Keratinocyte (primary cell): ENCODE measurements at regions not wholly inside any gene's neighbourhood (a gene's known extent, or its start where the extent isn't known, plus 50 kb on each side); places are given as distances from the start of the nearest gene placed in this dataset.

Source experiments
- DNase-seq: peaks from one replicate; pipeline ENCODE4 v3.0.0-alpha.2; 2011; ENCODE audit warnings: low read depth, missing footprints, low spot score
- FAIRE-seq: peaks from 2 replicates; lab custom pipeline; 2011; peaks lifted over from hg19 to GRCh38; lab: Jason Lieb, UNC
- H2AFZ ChIP-seq: 2 replicates; pipeline ENCODE4 v1.6.0; 2012; ENCODE audit warnings: low read length, control low read depth, inconsistent platforms; ENCODE audit not compliant: control insufficient read depth
- H3K27ac ChIP-seq: 2 replicates; pipeline ENCODE4 v1.5.1; 2011; ENCODE audit warnings: low read length; ENCODE audit not compliant: control insufficient read depth, insufficient read depth
- H3K27me3 ChIP-seq: 3 replicates; pipeline ENCODE4 v1.6.0; 2011; ENCODE audit warnings: low read length; ENCODE audit not compliant: control insufficient read depth, insufficient read depth; ENCODE audit errors: extremely low read depth
- H3K36me3 ChIP-seq, 2 experiments: 2 replicates in 1 of 2; 3 replicates in 1 of 2; pipeline ENCODE4 v1.5.1; 2011; ENCODE audit warnings: low read length in 2 of 2, mild to moderate bottlenecking in 1 of 2; ENCODE audit not compliant: control insufficient read depth in 2 of 2, insufficient read depth in 2 of 2; ENCODE audit errors: extremely low read depth in 1 of 2
- H3K4me1 ChIP-seq: 3 replicates; pipeline ENCODE4 v1.5.1; 2011; ENCODE audit warnings: low read length; ENCODE audit not compliant: control insufficient read depth, insufficient read depth; ENCODE audit errors: extremely low read depth
- H3K4me2 ChIP-seq: 3 replicates; pipeline ENCODE4 v1.6.0; 2011; ENCODE audit warnings: low read depth, low read length; ENCODE audit not compliant: control insufficient read depth, insufficient read depth; ENCODE audit errors: extremely low read depth
- H3K4me3 ChIP-seq, 3 experiments: fragments of 200-600 bp in 1 of 3; sonication (generic) in 1 of 3; 2 replicates in 2 of 3; 3 replicates in 1 of 3; pipeline ENCODE4 v1.5.1; 2011 to 2016; ENCODE audit warnings: low read length in 3 of 3, mild to moderate bottlenecking in 3 of 3, control low read depth in 2 of 3, inconsistent platforms in 1 of 3, low read depth in 1 of 3, mixed read lengths in 1 of 3, mixed run types in 1 of 3, moderate library complexity in 1 of 3; ENCODE audit not compliant: control insufficient read depth in 2 of 3, insufficient read depth in 2 of 3; ENCODE audit errors: extremely low read depth in 1 of 3
- H3K79me2 ChIP-seq: 2 replicates; pipeline ENCODE4 v1.6.0; 2012; ENCODE audit warnings: low read length; ENCODE audit not compliant: control insufficient read depth, insufficient read depth
- H3K9ac ChIP-seq: 3 replicates; pipeline ENCODE4 v1.6.0; 2011; ENCODE audit warnings: low read length; ENCODE audit not compliant: control insufficient read depth, insufficient read depth; ENCODE audit errors: extremely low read depth
- H3K9me1 ChIP-seq: 3 replicates; pipeline ENCODE4 v1.6.0; 2011; ENCODE audit warnings: low read length; ENCODE audit not compliant: control insufficient read depth, insufficient read depth; ENCODE audit errors: extremely low read depth
- H3K9me3 ChIP-seq: 2 replicates; pipeline ENCODE4 v1.5.1; 2012; ENCODE audit warnings: low read depth, low read length; ENCODE audit not compliant: control insufficient read depth
- H4K20me1 ChIP-seq: 3 replicates; pipeline ENCODE4 v1.6.0; 2011; ENCODE audit warnings: low read length; ENCODE audit not compliant: control insufficient read depth, insufficient read depth; ENCODE audit errors: extremely low read depth
- CTCF ChIP-seq, 3 experiments: IDR thresholded peaks in 1 of 3; conservative IDR thresholded peaks in 1 of 3; optimal IDR thresholded peaks in 1 of 3; 2 replicates in 2 of 3; 3 replicates in 1 of 3; pipeline versions ENCODE3 to v1.5.1; 2011; ENCODE audit warnings: low read length in 3 of 3, mild to moderate bottlenecking in 3 of 3, moderate library complexity in 2 of 3, control low read depth in 1 of 3, inconsistent platforms in 1 of 3; ENCODE audit not compliant: insufficient read depth in 2 of 3; ENCODE audit errors: extremely low read depth in 1 of 3
- EZH2 ChIP-seq: IDR thresholded peaks from one replicate; pipeline ENCODE4 v1.6.1; 2012; ENCODE audit warnings: inconsistent platforms, mild to moderate bottlenecking, low read length, moderate library complexity
- dilution Hi-C: fragments of 300-500 bp; cut with MboI; formaldehyde crosslinking; loops from one replicate; pipeline ENCODE4 v1.7.0; 2020; ENCODE audit warnings: low sequenced_read_pairs; ENCODE audit not compliant: extremely low pct_ligation_motif_present

DNA sequence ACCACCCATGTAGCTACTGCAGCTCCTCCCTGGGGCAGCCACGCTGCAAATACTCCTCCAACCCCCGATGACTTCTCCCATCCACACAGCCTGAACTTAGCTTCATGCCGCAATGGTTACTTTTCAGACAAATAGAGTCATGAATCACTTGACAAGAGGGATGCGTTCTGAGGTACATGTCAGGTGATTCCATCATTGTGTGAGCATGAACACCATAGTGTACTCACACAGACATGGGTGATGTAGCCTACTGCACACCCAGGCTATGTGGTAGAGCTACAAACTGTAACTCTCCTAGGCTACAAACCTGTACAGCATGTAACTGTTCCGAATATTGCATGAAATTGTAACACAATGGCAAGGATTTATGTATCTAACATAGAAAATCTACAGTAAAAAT lies 298.5 kb upstream of the SLC35B3 start:
- no peak overlapping the region for H3K9ac ChIP-seq
- TF ChIP-seq CTCF (optimal IDR thresholded peaks at IDR 0.05 in 1 of 3, IDR thresholded peaks at IDR 0.05 in 1 of 3, conservative IDR thresholded peaks at IDR 0.05 in 1 of 3; ENCODE audit: extremely low read depth in 1 of 3, insufficient read depth in 2 of 3, low read length in 3 of 3) (no peak), EZH2 (no peak)
- H3K79me2 ChIP-seq = no peaks in the 10 kb centered on the region

DNA sequence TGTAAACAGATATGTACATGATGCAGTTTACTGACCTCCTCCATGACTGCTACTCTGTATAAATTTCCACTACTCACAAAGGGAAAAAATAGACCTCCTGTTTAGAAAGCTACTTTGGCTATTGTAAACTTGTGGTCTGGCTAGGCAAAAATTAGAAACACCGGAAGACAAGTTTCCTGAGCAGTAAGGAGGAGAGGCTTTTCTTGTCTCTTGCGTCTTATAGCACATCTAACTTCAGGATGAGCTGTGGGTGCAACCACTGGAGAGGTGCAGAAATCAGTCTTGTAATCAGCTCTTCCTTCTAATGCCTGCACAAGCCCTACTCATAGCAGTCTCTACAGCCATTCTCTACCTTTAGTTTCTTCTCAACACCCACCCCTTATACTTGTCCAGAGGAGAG lies 296.5 kb upstream of the SLC35B3 start:
- no peak overlapping the region for H3K4me2 ChIP-seq
- no peak for TF ChIP-seq EZH2
- TF ChIP-seq CTCF (optimal IDR thresholded peaks at IDR 0.05 in 1 of 3, IDR thresholded peaks at IDR 0.05 in 1 of 3, conservative IDR thresholded peaks at IDR 0.05 in 1 of 3; ENCODE audit: extremely low read depth in 1 of 3, insufficient read depth in 2 of 3, low read length in 3 of 3) = no peak
- no peaks in the 10 kb centered on the region for H3K9me3 ChIP-seq
- H2AFZ ChIP-seq = no peak overlapping the region
- H3K79me2 ChIP-seq = no peaks in the 10 kb centered on the region
- FAIRE-seq (no peak), DNase-seq (no peak)
- no peaks in the 10 kb centered on the region for H3K36me3 ChIP-seq
- H3K9ac ChIP-seq = no peak overlapping the region
- H3K4me1 ChIP-seq = no peaks in the 10 kb centered on the region
- no peaks in the 10 kb centered on the region for H4K20me1 ChIP-seq
- no peak overlapping the region for H3K27ac ChIP-seq
- dilution Hi-C loops = no loop called here
- H3K4me3 ChIP-seq = no peak overlapping the region
- no peaks in the 10 kb centered on the region for H3K27me3 ChIP-seq
- H3K9me1 ChIP-seq = no peaks in the 10 kb centered on the region

More for the DNA sequence above, 298.5 kb upstream of the SLC35B3 start:
- Histone ChIP-seq H3K9me3 (no peaks in the 10 kb centered on the region), H2AFZ (no peak overlapping the region), H3K27me3 (no peaks in the 10 kb centered on the region), H3K27ac (no peak overlapping the region), H3K4me2 (no peak overlapping the region), H3K4me1 (no peaks in the 10 kb centered on the region), H3K9me1 (no peaks in the 10 kb centered on the region), H3K4me3 (no peak overlapping the region), H4K20me1 (no peaks in the 10 kb centered on the region), H3K36me3 (no peaks in the 10 kb centered on the region)
- dilution Hi-C loops = no loop called here
- no peak for DNase-seq
- FAIRE-seq = no peak
